H1 (cell line): ENCODE measurements at regions not wholly inside any gene's neighbourhood (a gene's known extent, or its start where the extent isn't known, plus 50 kb on each side); places are given as distances from the start of the nearest gene placed in this dataset.

Source experiments
- CTCF ChIA-PET: fragments of 300-600 bp; sonication (Branson Sonifier 250); formaldehyde crosslinking; loops from one replicate; lab custom pipeline; 2021; ENCODE audit not compliant: partially characterized antibody; lab: Charles Lee
- POLR2A ChIA-PET: fragments of 300-600 bp; sonication (Branson Sonifier 250); formaldehyde crosslinking; loops from one replicate; lab custom pipeline; 2021; ENCODE audit warnings: inconsistent platforms; ENCODE audit not compliant: partially characterized antibody; lab: Charles Lee
- DNase-seq, 2 experiments: peaks; one replicate each; pipeline versions ENCODE4 v3.0.0 to v3.0.0-alpha.2; 2010 to 2022; ENCODE audit warnings: low spot score in 2 of 2, low read depth in 1 of 2, mixed read lengths in 1 of 2
- FAIRE-seq: peaks from 2 replicates; lab custom pipeline; 2011; peaks lifted over from hg19 to GRCh38; lab: Jason Lieb, UNC
- H2AFZ ChIP-seq: 2 replicates; pipeline ENCODE4 v1.8.1; 2012; ENCODE audit warnings: low read length, inconsistent platforms
- H2AK5ac ChIP-seq: 2 replicates; pipeline ENCODE4 v1.6.1; 2013; ENCODE audit warnings: low read depth, low read length
- H2BK120ac ChIP-seq: replicated peaks from 2 replicates; pipeline ENCODE3; 2013; ENCODE audit warnings: low read depth, low read length, inconsistent platforms
- H2BK12ac ChIP-seq: 2 replicates; pipeline ENCODE4 v1.6.1; 2013; ENCODE audit warnings: low read depth, low read length
- H2BK15ac ChIP-seq: 2 replicates; pipeline ENCODE4 v1.6.1; 2013; ENCODE audit warnings: low read length
- H2BK20ac ChIP-seq: 2 replicates; pipeline ENCODE4 v1.6.1; 2013; ENCODE audit warnings: low read length
- H2BK5ac ChIP-seq: 2 replicates; pipeline ENCODE4 v1.6.1; 2013; ENCODE audit warnings: low read depth, low read length
- H3K14ac ChIP-seq: 2 replicates; pipeline ENCODE4 v1.6.1; 2013; ENCODE audit warnings: inconsistent platforms; ENCODE audit not compliant: insufficient read length
- H3K18ac ChIP-seq: 2 replicates; pipeline ENCODE4 v1.6.1; 2013; ENCODE audit warnings: low read length; ENCODE audit errors: extremely low read depth
- H3K23ac ChIP-seq: 2 replicates; pipeline ENCODE4 v1.6.1; 2013; ENCODE audit warnings: inconsistent platforms; ENCODE audit not compliant: insufficient read length
- H3K23me2 ChIP-seq: 2 replicates; pipeline ENCODE4 v1.6.1; 2013; ENCODE audit warnings: low read depth, low read length
- H3K27ac ChIP-seq: 2 replicates; pipeline ENCODE4 v1.6.1; 2011; ENCODE audit warnings: low read depth, low read length, inconsistent platforms
- H3K27me3 ChIP-seq, 4 experiments: replicated peaks in 1 of 4; 1 replicate in 1 of 4; 2 replicates in 3 of 4; pipeline versions ENCODE4 v1.6.1 to v1.8.1; 2011 to 2013; ENCODE audit warnings: low read length in 3 of 4, mild to moderate bottlenecking in 3 of 4, inconsistent platforms in 2 of 4, mixed read lengths in 2 of 4, moderate library complexity in 1 of 4; ENCODE audit not compliant: control insufficient read depth in 3 of 4, insufficient read depth in 3 of 4; ENCODE audit errors: extremely low read depth in 1 of 4
- H3K36me3 ChIP-seq, 4 experiments: 2 replicates each; pipeline versions ENCODE4 v1.6.1 to v1.8.1; 2011 to 2013; ENCODE audit warnings: mild to moderate bottlenecking in 4 of 4, low read length in 3 of 4, moderate library complexity in 2 of 4, control low read depth in 1 of 4, inconsistent platforms in 1 of 4; ENCODE audit not compliant: insufficient read depth in 4 of 4, control insufficient read depth in 2 of 4
- H3K4ac ChIP-seq: replicated peaks from 2 replicates; pipeline ENCODE3; 2013; ENCODE audit warnings: low read length, low read depth, mixed read lengths, inconsistent platforms; ENCODE audit not compliant: insufficient read length
- H3K4me1 ChIP-seq, 4 experiments: replicated peaks in 1 of 4; 1 replicate in 1 of 4; 2 replicates in 3 of 4; pipeline versions ENCODE4 v1.6.1 to v1.8.1; 2011 to 2013; ENCODE audit warnings: low read length in 3 of 4, inconsistent platforms in 2 of 4, mixed read lengths in 1 of 4; ENCODE audit not compliant: insufficient read depth in 4 of 4, control insufficient read depth in 3 of 4
- H3K4me2 ChIP-seq, 2 experiments: 2 replicates each; pipeline versions ENCODE4 v1.6.1 to v1.8.1; 2011 to 2013; ENCODE audit warnings: low read depth in 2 of 2, low read length in 2 of 2, control low read depth in 1 of 2, inconsistent platforms in 1 of 2, mild to moderate bottlenecking in 1 of 2; ENCODE audit not compliant: insufficient read depth in 1 of 2
- H3K4me3 ChIP-seq, 4 experiments: fragments of 200-600, 300-600 bp in 1 of 4; sonication (generic), shearing (Covaris generic), sonication (Bioruptor Twin) in 1 of 4; 2 replicates each; pipeline versions ENCODE4 v1.5.1 to v1.8.1; 2011 to 2016; ENCODE audit warnings: low read length in 4 of 4, low read depth in 3 of 4, control low read depth in 2 of 4, inconsistent platforms in 2 of 4, mild to moderate bottlenecking in 2 of 4, mixed read lengths in 1 of 4, moderate library complexity in 1 of 4; ENCODE audit not compliant: insufficient read depth in 2 of 4; ENCODE audit errors: extremely low read depth in 1 of 4
- H3K56ac ChIP-seq: replicated peaks from 2 replicates; pipeline ENCODE3; 2013; ENCODE audit warnings: low read depth, mild to moderate bottlenecking, mixed read lengths, low read length, inconsistent platforms; ENCODE audit not compliant: insufficient read length
- H3K79me1 ChIP-seq: 2 replicates; pipeline ENCODE4 v1.6.1; 2013; ENCODE audit warnings: low read depth, low read length, control low read depth
- H3K79me2 ChIP-seq, 2 experiments: 2 replicates each; pipeline versions ENCODE4 v1.6.1 to v1.8.1; 2012 to 2013; ENCODE audit warnings: low read length in 2 of 2, mild to moderate bottlenecking in 2 of 2, inconsistent platforms in 1 of 2; ENCODE audit not compliant: insufficient read depth in 2 of 2, control insufficient read depth in 1 of 2
- H3K9ac ChIP-seq, 4 experiments: replicated peaks in 1 of 4; 1 replicate in 1 of 4; 2 replicates in 3 of 4; pipeline versions ENCODE4 v1.6.1 to v1.8.1; 2011 to 2013; ENCODE audit warnings: low read depth in 3 of 4, low read length in 3 of 4, control low read depth in 2 of 4, mild to moderate bottlenecking in 2 of 4, moderate library complexity in 2 of 4, inconsistent platforms in 1 of 4; ENCODE audit errors: extremely low read depth in 1 of 4
- H3K9me3 ChIP-seq, 2 experiments: 2 replicates each; pipeline versions ENCODE4 v1.6.1 to v1.8.1; 2012 to 2013; ENCODE audit warnings: mild to moderate bottlenecking in 2 of 2, moderate library complexity in 2 of 2, control low read depth in 1 of 2, inconsistent platforms in 1 of 2, low read depth in 1 of 2, low read length in 1 of 2, mixed read lengths in 1 of 2; ENCODE audit not compliant: insufficient read depth in 2 of 2
- H4K20me1 ChIP-seq, 2 experiments: replicated peaks in 1 of 2; 2 replicates each; pipeline versions ENCODE3 to v1.8.1; 2011 to 2013; ENCODE audit warnings: inconsistent platforms in 2 of 2, low read length in 2 of 2, mild to moderate bottlenecking in 1 of 2; ENCODE audit not compliant: insufficient read depth in 2 of 2, control insufficient read depth in 1 of 2
- H4K5ac ChIP-seq: 2 replicates; pipeline ENCODE4 v1.6.1; 2013; ENCODE audit warnings: low read length, low read depth, mixed read lengths, inconsistent platforms; ENCODE audit not compliant: insufficient read length
- H4K8ac ChIP-seq: 2 replicates; pipeline ENCODE4 v1.8.0; 2013; ENCODE audit warnings: mild to moderate bottlenecking, moderate library complexity, low read length, inconsistent platforms; ENCODE audit not compliant: insufficient read depth; ENCODE audit errors: extremely low read depth
- H4K91ac ChIP-seq: replicated peaks from 2 replicates; pipeline ENCODE3; 2013; ENCODE audit warnings: low read length, mixed read lengths, inconsistent platforms; ENCODE audit not compliant: insufficient read length
- CHD2 ChIP-seq: IDR thresholded peaks from 2 replicates; pipeline ENCODE4 v1.6.1; 2012; ENCODE audit warnings: low read length, improper control_type of control experiment
- CTBP2 ChIP-seq: IDR thresholded peaks from 2 replicates; pipeline ENCODE4 v1.7.0; 2011; ENCODE audit warnings: borderline replicate concordance, mild to moderate bottlenecking, moderate library complexity, mixed read lengths, low read length; ENCODE audit not compliant: insufficient read depth, insufficient read length
- NANOG ChIP-seq: IDR thresholded peaks from 2 replicates; pipeline ENCODE4 v1.6.1; 2011; ENCODE audit warnings: low read length, low read depth, mild to moderate bottlenecking, inconsistent platforms; ENCODE audit not compliant: insufficient read depth, poor library complexity, severe bottlenecking
- POLR2AphosphoS5 ChIP-seq: IDR thresholded peaks from 2 replicates; pipeline ENCODE4 v1.6.1; 2011; ENCODE audit warnings: low read depth, low read length
- RXRA ChIP-seq: IDR thresholded peaks from 2 replicates; pipeline ENCODE4 v1.6.1; 2011; ENCODE audit warnings: low read depth, mild to moderate bottlenecking, low read length, moderate library complexity; ENCODE audit not compliant: insufficient read depth
- SAP30 ChIP-seq: fragments of 300-600 bp; sonication (generic); IDR thresholded peaks from 2 replicates; pipeline ENCODE4 v1.7.1; 2012; ENCODE audit warnings: low read length, moderate library complexity, mild to moderate bottlenecking, inconsistent platforms; ENCODE audit not compliant: insufficient read depth, insufficient replicate concordance
- SP4 ChIP-seq: IDR thresholded peaks from 2 replicates; pipeline ENCODE4 v1.6.1; 2012; ENCODE audit warnings: low read length, inconsistent platforms
- SUZ12 ChIP-seq: fragments of 200-600 bp; sonication (generic); IDR thresholded peaks from 2 replicates; pipeline ENCODE4 v1.6.1; 2012; ENCODE audit warnings: mild to moderate bottlenecking, inconsistent platforms, low read length, moderate library complexity, mixed read lengths
- TCF12 ChIP-seq: IDR thresholded peaks from 2 replicates; pipeline ENCODE4 v1.6.1; 2011; ENCODE audit warnings: low read depth, mild to moderate bottlenecking, low read length
- WGBS, 2 experiments: shearing (Covaris generic) in 1 of 2; methylation state at CpG; one replicate each; pipeline versions ENCODE4 v1.1.6 to v1.1.7; 2013 to 2015; ENCODE audit warnings: low lambda C conversion rate in 2 of 2, mixed read lengths in 2 of 2, inconsistent platforms in 1 of 2, low coverage in 1 of 2, missing lambda C conversion rate in 1 of 2; ENCODE audit not compliant: insufficient replicate concordance in 2 of 2, insufficient coverage in 1 of 2, insufficient read length in 1 of 2; ENCODE audit errors: extremely low coverage in 1 of 2, missing lambda C conversion rate in 1 of 2; 5-methylcytosine and 5-hydroxymethylcytosine counted together

GRCh38 chr4:3860913-3861636 lies 94.9 kb downstream of the ADRA2C start:
- Histone ChIP-seq H3K56ac (no peak overlapping the region), H3K23ac (no peak overlapping the region), H2BK120ac (no peak overlapping the region), H2AK5ac (peak overlapping the region; percentile 100; the same call in 1 of the 2 replicates), H4K5ac (no peak overlapping the region), H2BK5ac (peak overlapping the region; percentile 96; the same call in 1 of the 2 replicates), H2BK20ac (peak overlapping the region; percentile 86; the same call in 1 of the 2 replicates), H3K79me1 (no peaks in the 10 kb centered on the region), H3K4me1 (peaks cover 3 to 23% (median 15%) of the 10 kb centered on the region in 4 experiments), H3K4me2 (no peak overlapping the region; a peak in 1 of 4 replicates), H3K79me2 (no peaks in the 10 kb centered on the region; a peak in 1 of 4 replicates), H3K27ac (no peak overlapping the region), H4K20me1 (peaks cover 0 to 3% of the 10 kb centered on the region in 2 experiments), H2BK12ac (peak overlapping the region; percentile 100; the same call in 1 of the 2 replicates), H2BK15ac (no peak overlapping the region; the same call in 1 of the 2 replicates), H3K4me3 (no peak overlapping the region), H3K4ac (peak overlapping the region; percentile 99), H4K8ac (peak overlapping the region; percentile 10; the same call in 1 of the 2 replicates), H4K91ac (peak overlapping the region; percentile 88), H3K9me3 (no peaks in the 10 kb centered on the region), H3K27me3 (no peaks in the 10 kb centered on the region), H3K9ac (no peak overlapping the region), H2AFZ (no peak overlapping the region), H3K14ac (no peak overlapping the region), H3K18ac (peak overlapping the region; percentile 60; the same call in 1 of the 2 replicates), H3K36me3 (no peaks in the 10 kb centered on the region), H3K23me2 (peaks cover 8% of the 10 kb centered on the region)
- 93% methylated on average over 22 of the region's 28 CpGs; no CpG with 5 or more reads in 1 of the 2 experiments for WGBS, 2 experiments
- POLR2A ChIA-PET = interaction anchor here (1.3 kb wide), 1 partner anchor 39 kb away, joined by 3 read pairs; no protein-coding TSS in a partner anchor
- TF ChIP-seq TCF12 (no peak), SP4 (no peak), SAP30 (no peak), CTBP2 (no peak), SUZ12 (no peak), RXRA (no peak), POLR2AphosphoS5 (no peak), CHD2 (no peak), NANOG (no peak)
- no peak for DNase-seq
- no peak for FAIRE-seq
- CTCF ChIA-PET = interaction anchor here (0.6 to 4.6 kb wide), 7 partner anchors 9 to 346 kb away, joined by 3 to 38 read pairs (median 3); no protein-coding TSS in a partner anchor
